Left lung (tissue), 4 donors: ENCODE measurements at regions not wholly inside any gene's neighbourhood (a gene's known extent, or its start where the extent isn't known, plus 50 kb on each side); places are given as distances from the start of the nearest gene placed in this dataset.

Experiments used
- ATAC-seq: fragments of 200-7000 bp; cut with Tn5 transposase; one replicate; pipeline ENCODE4 v1.9.1; 2020; ENCODE audit warnings: moderate library complexity
- DNase-seq, 4 donors: peaks; one replicate each; pipeline ENCODE4 v3.0.0-alpha.2; 2013 to 2020
- H3K27ac ChIP-seq, 2 donors: fragments of 200-600 bp; sonication (generic) in 1 of 2; one replicate each; pipeline versions ENCODE4 v1.5.0 to v1.8.0; 2020 to 2021
- H3K27me3 ChIP-seq, 2 donors: fragments of 200-600 bp; sonication (generic) in 1 of 2; one replicate each; pipeline versions ENCODE4 v1.5.0 to v1.8.0; 2020 to 2021
- H3K36me3 ChIP-seq, 2 donors: fragments of 200-600 bp; sonication (generic) in 1 of 2; one replicate each; pipeline versions ENCODE4 v1.5.0 to v1.8.0; 2020 to 2021
- H3K4me1 ChIP-seq, 2 donors: fragments of 200-600 bp; one replicate each; pipeline ENCODE4 v1.8.0; 2021
- H3K4me3 ChIP-seq, 2 donors: fragments of 200-600 bp; sonication (generic) in 1 of 2; one replicate each; pipeline versions ENCODE4 v1.5.0 to v1.8.0; 2020 to 2021; ENCODE audit warnings: mild to moderate bottlenecking in 1 of 2
- H3K9me3 ChIP-seq, 2 donors: fragments of 200-600 bp; sonication (generic) in 1 of 2; one replicate each; pipeline versions ENCODE4 v1.5.0 to v1.8.0; 2020 to 2021
- CTCF ChIP-seq, 2 donors: fragments of 200-600 bp; sonication (generic) in 1 of 2; IDR thresholded peaks; one replicate each; pipeline versions ENCODE4 v1.5.0 to v1.8.0; 2021; ENCODE audit warnings: antibody characterized with exemption in 2 of 2
- intact Hi-C, 2 donors: fragments of 100-400 bp; cut with DNase I; formaldehyde crosslinking; loops; one replicate each; pipeline versions ENCODE4 v1.11.2 to v1.14.2; 2022
- donor health status: DM: no; HTN: yes; CAD: no.
- donor health status: DM: no; HTN: no; CAD: no.

GRCh38 chr18:47457614-47458013 lies 206.2 kb upstream of the SKOR2 start:
- intact Hi-C loops: no loop called here
- ATAC-seq: no peak
- H3K9me3 ChIP-seq: no peaks in the 10 kb centered on the region

DNA sequence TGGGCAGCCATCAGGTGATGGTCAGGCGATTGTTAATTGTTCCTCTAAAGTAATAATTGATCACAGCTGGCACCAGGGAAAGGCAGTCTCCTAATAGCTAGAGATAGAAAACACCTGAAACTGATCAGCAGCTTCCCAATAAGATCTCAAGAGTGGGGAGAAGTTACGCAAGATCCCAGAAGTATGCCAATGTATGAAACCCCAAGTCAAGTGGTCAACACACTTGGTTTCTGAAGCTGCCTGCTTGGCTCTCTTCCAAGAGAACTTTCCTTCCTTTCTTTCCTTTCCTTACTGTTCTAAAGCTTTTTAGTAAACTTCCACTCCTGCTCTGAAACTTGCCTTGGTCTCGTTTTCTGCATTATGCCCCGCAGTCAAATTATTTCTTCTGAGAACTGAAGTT lies 201.6 kb upstream of the SKOR2 start:
- H3K36me3 ChIP-seq: no peaks in the 10 kb centered on the region
- intact Hi-C loops: no loop called here
- no peaks in the 10 kb centered on the region for H3K4me1 ChIP-seq
- H3K27ac ChIP-seq: no peak overlapping the region
- no peak overlapping the region for H3K4me3 ChIP-seq
- no peak for TF ChIP-seq CTCF (IDR thresholded peaks at IDR 0.05)
- ATAC-seq: peak; percentile 54
- no peaks in the 10 kb centered on the region for H3K27me3 ChIP-seq
- H3K9me3 ChIP-seq: no peaks in the 10 kb centered on the region
- peak in 2 of 4 donors; percentile 4 to 43 for DNase-seq

More at GRCh38 chr18:47457614-47458013, 206.2 kb upstream of the SKOR2 start:
- Histone ChIP-seq H3K27ac (no peak overlapping the region), H3K27me3 (no peaks in the 10 kb centered on the region), H3K4me1 (no peaks in the 10 kb centered on the region), H3K36me3 (no peaks in the 10 kb centered on the region), H3K4me3 (no peak overlapping the region)
- no peak for DNase-seq
- no peak for TF ChIP-seq CTCF (IDR thresholded peaks at IDR 0.05)

- no peak overlapping the region for H3K4me3 ChIP-seq
- no peak overlapping the region for H3K27ac ChIP-seq
- no peaks in the 10 kb centered on the region for H3K27me3 ChIP-seq
- intact Hi-C loops: loop anchor here in 1 of 2 donors (10.0 kb wide), 1 partner anchor 64 kb away; no protein-coding TSS in a partner anchor
- no peaks in the 10 kb centered on the region for H3K4me1 ChIP-seq
- H3K9me3 ChIP-seq: peaks cover 0 to 4% of the 10 kb centered on the region in 2 donors
- TF ChIP-seq CTCF (IDR thresholded peaks at IDR 0.05): no peak
- DNase-seq: no peak
- no peak for ATAC-seq
- no peaks in the 10 kb centered on the region for H3K36me3 ChIP-seq
Observed at GRCh38 chr18:47448956-47449355, 197.5 kb upstream of the SKOR2 start.

DNA sequence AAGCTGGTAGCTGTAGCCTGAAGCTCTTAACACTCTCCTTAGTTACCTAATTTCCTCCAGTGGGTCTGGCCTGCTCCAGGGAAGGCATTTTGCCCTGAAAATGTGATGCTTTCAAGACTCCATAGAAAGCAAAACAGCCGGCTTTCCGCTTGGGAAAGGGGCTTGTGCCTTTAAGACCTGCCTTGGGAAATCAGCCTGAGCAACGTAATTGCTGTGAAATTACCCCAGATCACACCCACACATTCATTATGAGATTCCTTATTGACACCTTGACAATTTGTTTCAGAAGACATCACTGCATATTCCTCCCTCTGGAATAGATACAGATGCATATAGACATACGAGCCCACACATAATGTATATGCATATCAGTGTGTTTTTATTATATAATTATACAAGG lies 190.5 kb upstream of the SKOR2 start:
- peaks cover 0 to 4% of the 10 kb centered on the region in 2 donors for H3K9me3 ChIP-seq
- H3K27me3 ChIP-seq: no peaks in the 10 kb centered on the region
- TF ChIP-seq CTCF (IDR thresholded peaks at IDR 0.05): no peak
- no peak overlapping the region for H3K4me3 ChIP-seq
- intact Hi-C loops: loop anchor here in 1 of 2 donors (10.0 kb wide), 1 partner anchor 57 kb away; no protein-coding TSS in a partner anchor
- H3K4me1 ChIP-seq: no peaks in the 10 kb centered on the region
- no peak for DNase-seq
- no peak for ATAC-seq
- no peaks in the 10 kb centered on the region for H3K36me3 ChIP-seq
- no peak overlapping the region for H3K27ac ChIP-seq

DNA sequence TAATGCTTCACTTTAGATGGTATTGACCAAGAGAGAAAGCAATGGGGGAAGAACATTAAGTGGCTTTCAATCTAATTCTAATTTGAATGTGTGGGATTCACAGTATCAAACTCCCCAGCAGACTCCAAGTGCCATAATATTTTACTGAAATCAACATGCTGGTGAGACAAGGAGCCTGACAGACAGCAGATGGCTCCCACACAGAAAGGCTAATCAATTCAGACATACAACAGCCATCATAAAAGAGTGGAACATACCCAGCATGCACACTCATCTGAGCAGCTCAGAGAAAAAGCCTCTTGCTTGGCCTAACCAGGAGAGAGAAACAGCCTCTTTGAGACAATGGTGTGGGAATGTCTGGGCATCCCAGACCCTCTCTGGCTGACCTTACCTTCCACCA lies 186.5 kb upstream of the SKOR2 start:
- no peak for DNase-seq
- ATAC-seq: no peak
- Histone ChIP-seq H3K4me3 (no peak overlapping the region), H3K4me1 (no peaks in the 10 kb centered on the region), H3K36me3 (no peaks in the 10 kb centered on the region), H3K27me3 (no peaks in the 10 kb centered on the region), H3K27ac (no peak overlapping the region), H3K9me3 (no peaks in the 10 kb centered on the region)
- intact Hi-C loops: no loop called here
- TF ChIP-seq CTCF (IDR thresholded peaks at IDR 0.05): no peak
